Right cardiac atrium (tissue), 5 donors: ENCODE measurements at regions not wholly inside any gene's neighbourhood (a gene's known extent, or its start where the extent isn't known, plus 50 kb on each side); places are given as distances from the start of the nearest gene placed in this dataset.
A peak's percentile ranks its signal among the peaks of the same experiment; 100 is the strongest.
"Not testable (repeated sequence)": the region's sequence is repeated elsewhere in the genome, so short reads cannot be mapped to it uniquely, and the experiment has no call there.

Experiments
- ATAC-seq, 2 donors: fragments of 200-7000 bp; cut with Tn5 transposase; one replicate each; pipeline versions ENCODE4 v1.8.0 to v1.9.1; 2020; ENCODE audit warnings: moderate library complexity in 2 of 2, mild to moderate bottlenecking in 1 of 2
- DNase-seq, 3 donors: peaks; one replicate each; pipeline ENCODE4 v3.0.0-alpha.2; 2020
- H3K27ac ChIP-seq: one replicate; pipeline ENCODE4 v1.5.1; 2013; ENCODE audit warnings: mild to moderate bottlenecking, low read length, control low read depth, moderate library complexity
- H3K27me3 ChIP-seq: one replicate; pipeline ENCODE4 v1.6.1; 2013; ENCODE audit not compliant: control insufficient read depth, insufficient read depth
- H3K4me1 ChIP-seq: one replicate; pipeline ENCODE4 v1.6.1; 2013; ENCODE audit warnings: low read length; ENCODE audit not compliant: control insufficient read depth, insufficient read depth
- H3K4me3 ChIP-seq: one replicate; pipeline ENCODE4 v1.5.1; 2013; ENCODE audit warnings: low read length, control low read depth
- H3K9me3 ChIP-seq: one replicate; pipeline ENCODE4 v1.6.1; 2013; ENCODE audit warnings: low read length; ENCODE audit not compliant: control insufficient read depth
- WGBS: extraction: QIAGEN DNeasy Blood & Tissue Kit; methylation state at CpG from one replicate; pipeline ENCODE4 v1.1.7; 2013; 5-methylcytosine and 5-hydroxymethylcytosine counted together
- intact Hi-C, 4 donors: fragments of 100-400 bp; cut with DNase I; formaldehyde crosslinking; loops; one replicate each; pipeline versions ENCODE4 v1.11.0 to v1.14.0; 2022 to 2023
- donor health status: healthy with polysubstance abuse.
- donor health status: DM: no; HTN: yes; CAD: no.
- donor health status: DM: no; HTN: no; CAD: no.
- donor health status: DM: no; HTN: yes; CAD: no; lungs with severe emphysema.
- donor health status: DM: yes; HTN: yes; CAD: no.

GRCh38 chr22:11620921-11621762 lies 3906.8 kb upstream of the OR11H1 start:
- intact Hi-C loops, ATAC-seq, H3K4me1 ChIP-seq, H3K9me3 ChIP-seq, H3K27me3 ChIP-seq, H3K4me3 ChIP-seq, DNase-seq, H3K27ac ChIP-seq: not testable (repeated sequence)
- 79% methylated on average over 32 of the region's 32 CpGs for WGBS

- H3K4me1 ChIP-seq, ATAC-seq, H3K27ac ChIP-seq, H3K9me3 ChIP-seq, DNase-seq, intact Hi-C loops, H3K4me3 ChIP-seq, H3K27me3 ChIP-seq: not testable (repeated sequence)
- 77% methylated on average over 9 of the region's 9 CpGs for WGBS
Measured at GRCh38 chr22:11622774-11623173, 3905.2 kb upstream of the OR11H1 start.

- H3K9me3 ChIP-seq, H3K27me3 ChIP-seq, DNase-seq, intact Hi-C loops, H3K4me1 ChIP-seq, H3K27ac ChIP-seq, ATAC-seq, H3K4me3 ChIP-seq: not testable (repeated sequence)
- WGBS: 81% methylated on average over 30 of the region's 30 CpGs
Measured at GRCh38 chr22:11625711-11626421, 3902.1 kb upstream of the OR11H1 start.

- Histone ChIP-seq H3K9me3 (no peaks in the 10 kb centered on the region), H3K27me3 (no peaks in the 10 kb centered on the region), H3K4me1 (no peaks in the 10 kb centered on the region), H3K4me3 (no peak overlapping the region), H3K27ac (no peak overlapping the region)
- DNase-seq (no peak), ATAC-seq (no peak)
- intact Hi-C loops: no loop called here
- 82% methylated on average over 3 of the region's 3 CpGs for WGBS
Measured at GRCh38 chr22:11626422-11626773, 3901.6 kb upstream of the OR11H1 start.

- intact Hi-C loops, ATAC-seq, H3K9me3 ChIP-seq, DNase-seq, H3K27ac ChIP-seq, H3K27me3 ChIP-seq, H3K4me3 ChIP-seq, H3K4me1 ChIP-seq: not testable (repeated sequence)
- WGBS: 92% methylated on average over 20 of the region's 20 CpGs
Measured at GRCh38 chr22:11627036-11627435, 3901.0 kb upstream of the OR11H1 start.

GRCh38 chr22:11627436-11627797 lies 3900.6 kb upstream of the OR11H1 start:
- no peaks in the 10 kb centered on the region for H3K27me3 ChIP-seq
- no peak overlapping the region for H3K4me3 ChIP-seq
- DNase-seq: no peak
- no peak overlapping the region for H3K27ac ChIP-seq
- no peaks in the 10 kb centered on the region for H3K9me3 ChIP-seq
- intact Hi-C loops: no loop called here
- WGBS: 92% methylated on average over 31 of the region's 31 CpGs
- H3K4me1 ChIP-seq: no peaks in the 10 kb centered on the region
- peak; percentile 37 to 47 for ATAC-seq

GRCh38 chr22:11627798-11628650 lies 3900.0 kb upstream of the OR11H1 start:
- H3K9me3 ChIP-seq: no peaks in the 10 kb centered on the region
- 92% methylated on average over 74 of the region's 74 CpGs for WGBS
- DNase-seq: peak in 1 of 3 donors; percentile 76
- no peaks in the 10 kb centered on the region for H3K4me1 ChIP-seq
- no peaks in the 10 kb centered on the region for H3K27me3 ChIP-seq
- no peak overlapping the region for H3K27ac ChIP-seq
- peak; percentile 31 to 42 for ATAC-seq
- H3K4me3 ChIP-seq: no peak overlapping the region
- intact Hi-C loops: no loop called here

- ATAC-seq (peak; percentile 36 to 66), DNase-seq (peak in 1 of 3 donors; percentile 67)
Measured at GRCh38 chr22:11628651-11629511, 3899.1 kb upstream of the OR11H1 start.

GRCh38 chr22:11629661-11630385 lies 3898.2 kb upstream of the OR11H1 start:
- Histone ChIP-seq H3K27ac (no peak overlapping the region), H3K4me1 (no peaks in the 10 kb centered on the region), H3K9me3 (no peaks in the 10 kb centered on the region), H3K27me3 (no peaks in the 10 kb centered on the region), H3K4me3 (no peak overlapping the region)
- DNase-seq (peak in 1 of 3 donors; percentile 63), ATAC-seq (no peak)
- intact Hi-C loops: no loop called here
- WGBS: 88% methylated on average over 35 of the region's 35 CpGs

More at GRCh38 chr22:11628651-11629511, 3899.1 kb upstream of the OR11H1 start:
- H3K27me3 ChIP-seq: no peaks in the 10 kb centered on the region
- no peak overlapping the region for H3K27ac ChIP-seq
- 89% methylated on average over 102 of the region's 102 CpGs for WGBS
- no peak overlapping the region for H3K4me3 ChIP-seq
- intact Hi-C loops: no loop called here
- no peaks in the 10 kb centered on the region for H3K9me3 ChIP-seq
- H3K4me1 ChIP-seq: no peaks in the 10 kb centered on the region
